ENCODE measurements at regions not wholly inside any gene's neighbourhood (a gene's known extent, or its start where the extent isn't known, plus 50 kb on each side); places are given as distances from the start of the nearest gene placed in this dataset.

- ATAC-seq: no peak
- TF ChIP-seq TSHZ2 (CRISPR knock-in tag; IDR thresholded peaks at IDR 0.05) (no peak), ZC3H10 (CRISPR knock-in tag; IDR thresholded peaks at IDR 0.05) (no peak), CSDC2 (CRISPR knock-in tag; IDR thresholded peaks at IDR 0.05) (no peak), TOX (CRISPR knock-in tag; IDR thresholded peaks at IDR 0.05; ENCODE audit: borderline replicate concordance) (no peak)
Observed at GRCh38 chr11:81476345-81476744, 1257.3 kb downstream of the FAM181B start.

DNA sequence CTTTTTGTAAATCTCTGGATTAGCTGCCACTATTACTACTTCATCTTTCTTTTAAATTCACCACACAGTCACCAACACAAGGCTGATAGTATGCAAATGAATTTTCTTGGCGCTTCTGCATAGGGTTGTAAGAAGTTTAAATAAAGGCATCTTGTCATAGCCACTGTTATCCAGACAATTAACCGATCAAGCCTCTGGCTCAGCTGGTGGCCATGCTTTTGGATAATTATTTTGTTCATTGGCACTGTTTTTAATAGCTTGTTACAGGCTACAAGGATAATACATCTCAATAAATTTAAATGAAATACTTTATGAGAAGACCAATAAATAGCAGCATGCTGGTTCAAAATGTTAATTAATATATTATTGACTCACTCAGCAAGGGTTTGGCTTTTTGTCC lies 1261.0 kb downstream of the FAM181B start:
- ATAC-seq: no peak
- TF ChIP-seq ISL1 (CRISPR knock-in tag; IDR thresholded peaks at IDR 0.05) (no peak), GLIS3 (CRISPR knock-in tag; IDR thresholded peaks at IDR 0.05) (no peak), POU6F1 (CRISPR knock-in tag; IDR thresholded peaks at IDR 0.05; ENCODE audit: borderline replicate concordance, low read depth) (no peak), ZNF8 (CRISPR knock-in tag; IDR thresholded peaks at IDR 0.05) (no peak), OSR1 (CRISPR knock-in tag; IDR thresholded peaks at IDR 0.05) (no peak), SNAI2 (CRISPR knock-in tag; IDR thresholded peaks at IDR 0.05) (no peak), TCF4 (CRISPR knock-in tag; IDR thresholded peaks at IDR 0.05; ENCODE audit: borderline replicate concordance) (no peak), ZNF565 (CRISPR knock-in tag; conservative IDR thresholded peaks at IDR 0.05; ENCODE audit: low read depth) (no peak), CSDC2 (CRISPR knock-in tag; IDR thresholded peaks at IDR 0.05) (no peak), PATZ1 (CRISPR knock-in tag; IDR thresholded peaks at IDR 0.05; ENCODE audit: borderline replicate concordance) (no peak), ZFP3 (CRISPR knock-in tag; IDR thresholded peaks at IDR 0.05) (no peak)
- TF ChIP-seq, protein P1, sequence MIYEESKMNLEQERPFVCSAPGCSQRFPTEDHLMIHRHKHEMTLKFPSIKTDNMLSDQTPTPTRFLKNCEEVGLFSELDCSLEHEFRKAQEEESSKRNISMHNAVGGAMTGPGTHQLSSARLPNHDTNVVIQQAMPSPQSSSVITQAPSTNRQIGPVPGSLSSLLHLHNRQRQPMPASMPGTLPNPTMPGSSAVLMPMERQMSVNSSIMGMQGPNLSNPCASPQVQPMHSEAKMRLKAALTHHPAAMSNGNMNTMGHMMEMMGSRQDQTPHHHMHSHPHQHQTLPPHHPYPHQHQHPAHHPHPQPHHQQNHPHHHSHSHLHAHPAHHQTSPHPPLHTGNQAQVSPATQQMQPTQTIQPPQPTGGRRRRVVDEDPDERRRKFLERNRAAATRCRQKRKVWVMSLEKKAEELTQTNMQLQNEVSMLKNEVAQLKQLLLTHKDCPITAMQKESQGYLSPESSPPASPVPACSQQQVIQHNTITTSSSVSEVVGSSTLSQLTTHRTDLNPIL (CRISPR knock-in tag; IDR thresholded peaks at IDR 0.05; ENCODE audit: low read depth): no peak

GRCh38 chr11:81470446-81470845 lies 1263.2 kb downstream of the FAM181B start:
- TF ChIP-seq TSHZ2 (CRISPR knock-in tag; IDR thresholded peaks at IDR 0.05): no peak
- ATAC-seq: no peak

- no peak for TF ChIP-seq ZFP3 (CRISPR knock-in tag; IDR thresholded peaks at IDR 0.05)
- no peak for TF ChIP-seq OSR1 (CRISPR knock-in tag; IDR thresholded peaks at IDR 0.05)
- TF ChIP-seq TSHZ2 (CRISPR knock-in tag; IDR thresholded peaks at IDR 0.05): no peak
- no peak for TF ChIP-seq TCF4 (CRISPR knock-in tag; IDR thresholded peaks at IDR 0.05; ENCODE audit: borderline replicate concordance)
- TF ChIP-seq ARNTL (CRISPR knock-in tag; IDR thresholded peaks at IDR 0.05; ENCODE audit: borderline replicate concordance, low read depth): no peak
- TF ChIP-seq RARB (CRISPR knock-in tag; IDR thresholded peaks at IDR 0.05): no peak
- no peak for TF ChIP-seq CSDC2 (CRISPR knock-in tag; IDR thresholded peaks at IDR 0.05)
- no peak for TF ChIP-seq PPARA (CRISPR knock-in tag; IDR thresholded peaks at IDR 0.05; ENCODE audit: borderline replicate concordance)
- TF ChIP-seq ZNF8 (CRISPR knock-in tag; IDR thresholded peaks at IDR 0.05): no peak
- TF ChIP-seq PATZ1 (CRISPR knock-in tag; IDR thresholded peaks at IDR 0.05; ENCODE audit: borderline replicate concordance): no peak
- TF ChIP-seq ISL1 (CRISPR knock-in tag; IDR thresholded peaks at IDR 0.05): no peak
- no peak for TF ChIP-seq TOX (CRISPR knock-in tag; IDR thresholded peaks at IDR 0.05; ENCODE audit: borderline replicate concordance)
- no peak for ATAC-seq
Observed at GRCh38 chr11:81459766-81460306, 1273.8 kb downstream of the FAM181B start.

Data from SK-N-SH treated with all-trans-retinoic acid at 6 μM for 48 hours (cell line).